HEK293 (cell line): ENCODE measurements at regions not wholly inside any gene's neighbourhood (a gene's known extent, or its start where the extent isn't known, plus 50 kb on each side); places are given as distances from the start of the nearest gene placed in this dataset.
A peak's percentile ranks its signal among the peaks of the same experiment; 100 is the strongest.

ENCODE experiments used
- CTCF ChIA-PET: fragments of 350-600 bp; formaldehyde crosslinking; extraction: SDS; loops from one replicate; lab custom pipeline; 2021; ENCODE audit warnings: antibody characterized with exemption; lab: Yijun Ruan, JAX
- POLR2A ChIA-PET: fragments of 300-600 bp; formaldehyde crosslinking; extraction: SDS; loops from one replicate; lab custom pipeline; 2020; ENCODE audit warnings: antibody characterized with exemption, inconsistent platforms; lab: Yijun Ruan, JAX
- H3K27ac ChIP-seq: fragments of 200-500 bp; sonication (Bioruptor generic); 2 replicates; pipeline ENCODE4 v1.5.1; 2014; ENCODE audit warnings: low read depth, low read length, control low read depth, inconsistent platforms; ENCODE audit errors: extremely low read depth
- H3K36me3 ChIP-seq, 2 experiments: fragments of 200-500 bp in 1 of 2; sonication (Bioruptor generic) in 1 of 2; 1 replicate in 1 of 2; 2 replicates in 1 of 2; pipeline ENCODE4 v1.5.1; 2014 to 2017; ENCODE audit warnings: inconsistent platforms in 2 of 2, low read length in 2 of 2; ENCODE audit not compliant: control insufficient read depth in 2 of 2, insufficient read depth in 1 of 2
- H3K4me1 ChIP-seq: fragments of 200-500 bp; sonication (Bioruptor generic); 2 replicates; pipeline ENCODE4 v1.5.1; 2014; ENCODE audit warnings: mild to moderate bottlenecking, low read length, inconsistent platforms; ENCODE audit not compliant: control insufficient read depth, insufficient read depth
- H3K4me3 ChIP-seq: 2 replicates; pipeline ENCODE4 v1.5.1; 2011; ENCODE audit warnings: low read depth, mild to moderate bottlenecking, control low read depth, low read length, moderate library complexity
- H3K9me3 ChIP-seq: fragments of 200-500 bp; sonication (Bioruptor generic); 2 replicates; pipeline ENCODE4 v1.5.1; 2014; ENCODE audit warnings: low read depth, low read length, inconsistent platforms; ENCODE audit not compliant: control insufficient read depth, insufficient read depth
- CTCF ChIP-seq: fragments of 450-650 bp; formaldehyde crosslinking; IDR thresholded peaks from 2 replicates; pipeline ENCODE4 v1.5.1; 2016; ENCODE audit warnings: missing biosample characterization, missing genetic modification characterization
- EGR2 ChIP-seq: fragments of 450-650 bp; formaldehyde crosslinking; IDR thresholded peaks from 2 replicates; pipeline ENCODE4 v1.5.1; 2016; ENCODE audit warnings: low read depth, missing biosample characterization, missing genetic modification characterization
- SETDB1 ChIP-seq: IDR thresholded peaks from one replicate; pipeline ENCODE4 v1.6.1; 2017; ENCODE audit warnings: mild to moderate bottlenecking, low read length, moderate library complexity, mixed read lengths; ENCODE audit not compliant: insufficient read length
- ZBTB26 ChIP-seq: fragments of 450-650 bp; formaldehyde crosslinking; optimal IDR thresholded peaks from 2 replicates; pipeline ENCODE3; 2016; ENCODE audit warnings: missing biosample characterization, mild to moderate bottlenecking, missing genetic modification characterization
- ZFHX2 ChIP-seq: fragments of 450-650 bp; formaldehyde crosslinking; conservative IDR thresholded peaks from 2 replicates; pipeline ENCODE4 v1.5.1; 2016; ENCODE audit warnings: missing biosample characterization, missing genetic modification characterization
- ZFP3 ChIP-seq: fragments of 450-650 bp; formaldehyde crosslinking; IDR thresholded peaks from 2 replicates; pipeline ENCODE4 v1.5.1; 2016; ENCODE audit warnings: low read depth, missing biosample characterization, missing genetic modification characterization
- ZFP37 ChIP-seq: fragments of 450-650 bp; formaldehyde crosslinking; IDR thresholded peaks from 2 replicates; pipeline ENCODE4 v1.5.1; 2016; ENCODE audit warnings: missing biosample characterization, missing genetic modification characterization
- ZFP41 ChIP-seq: fragments of 450-650 bp; formaldehyde crosslinking; IDR thresholded peaks from 2 replicates; pipeline ENCODE4 v1.5.1; 2016; ENCODE audit warnings: missing biosample characterization, missing genetic modification characterization, borderline replicate concordance
- ZNF211 ChIP-seq: fragments of 450-650 bp; formaldehyde crosslinking; IDR thresholded peaks from 2 replicates; pipeline ENCODE4 v1.5.1; 2016; ENCODE audit warnings: low read depth, missing biosample characterization, missing genetic modification characterization
- ZNF214 ChIP-seq: fragments of 450-650 bp; formaldehyde crosslinking; IDR thresholded peaks from 2 replicates; pipeline ENCODE4 v1.5.1; 2017; ENCODE audit warnings: missing biosample characterization, mild to moderate bottlenecking, missing genetic modification characterization, borderline replicate concordance
- ZNF266 ChIP-seq: fragments of 450-650 bp; formaldehyde crosslinking; IDR thresholded peaks from 2 replicates; pipeline ENCODE4 v1.5.1; 2016; ENCODE audit warnings: missing biosample characterization, missing genetic modification characterization, low read depth
- ZNF335 ChIP-seq: fragments of 450-650 bp; formaldehyde crosslinking; conservative IDR thresholded peaks from 2 replicates; pipeline ENCODE4 v1.5.1; 2016; ENCODE audit warnings: missing biosample characterization, missing genetic modification characterization
- ZNF488 ChIP-seq: fragments of 450-650 bp; formaldehyde crosslinking; IDR thresholded peaks from 2 replicates; pipeline ENCODE4 v1.5.1; 2016; ENCODE audit warnings: missing biosample characterization, missing genetic modification characterization
- ZNF513 ChIP-seq: fragments of 450-650 bp; IDR thresholded peaks from 2 replicates; pipeline ENCODE4 v1.5.1; 2018; ENCODE audit warnings: missing biosample characterization, missing genetic modification characterization
- ZNF544 ChIP-seq: fragments of 450-650 bp; formaldehyde crosslinking; IDR thresholded peaks from 2 replicates; pipeline ENCODE4 v1.5.0; 2017; ENCODE audit warnings: missing biosample characterization, missing genetic modification characterization
- ZNF548 ChIP-seq: fragments of 450-650 bp; formaldehyde crosslinking; IDR thresholded peaks from 2 replicates; pipeline ENCODE4 v1.5.1; 2016; ENCODE audit warnings: missing biosample characterization, missing genetic modification characterization
- ZNF654 ChIP-seq: fragments of 450-650 bp; formaldehyde crosslinking; IDR thresholded peaks from 2 replicates; pipeline ENCODE4 v1.5.1; 2016; ENCODE audit warnings: low read depth, missing biosample characterization, missing genetic modification characterization
- ZNF660 ChIP-seq: fragments of 450-650 bp; IDR thresholded peaks from 2 replicates; pipeline ENCODE4 v1.5.1; 2018; ENCODE audit warnings: missing biosample characterization, mild to moderate bottlenecking, missing genetic modification characterization
- ZNF707 ChIP-seq: fragments of 450-650 bp; formaldehyde crosslinking; IDR thresholded peaks from 2 replicates; pipeline ENCODE4 v1.5.1; 2016; ENCODE audit warnings: missing biosample characterization, missing genetic modification characterization
- ZNF76 ChIP-seq: fragments of 450-650 bp; formaldehyde crosslinking; IDR thresholded peaks from 2 replicates; pipeline ENCODE4; 2016; ENCODE audit warnings: low read depth, missing biosample characterization, missing genetic modification characterization, borderline replicate concordance

DNA sequence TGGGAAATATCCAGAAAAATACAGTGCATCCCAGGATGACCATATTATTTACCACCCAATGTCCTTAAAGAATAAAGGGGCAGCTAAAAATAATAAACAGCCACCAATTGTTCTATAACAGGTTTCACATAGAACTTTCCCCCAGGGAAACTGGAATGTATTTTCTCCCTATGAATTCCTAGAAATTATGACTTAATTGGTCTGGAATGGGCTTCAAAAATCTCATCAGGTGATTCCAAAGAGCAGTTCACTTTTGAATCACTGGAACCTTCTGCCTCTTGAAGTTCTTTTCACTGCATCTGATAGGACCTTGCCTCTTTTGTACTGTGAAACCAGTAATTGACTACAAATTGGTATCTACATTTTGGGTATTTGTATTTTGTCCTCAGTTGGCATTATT lies 119.3 kb downstream of the ZNF330 start (continued):
- TF ChIP-seq ZNF513 (tag by site-specific recombination) (no peak), ZNF335 (tag by site-specific recombination) (no peak), ZNF214 (tag by site-specific recombination) (no peak), ZFP3 (tag by site-specific recombination) (no peak), ZBTB26 (tag by site-specific recombination) (no peak), EGR2 (no peak), ZFP41 (tag by site-specific recombination) (no peak), ZFP37 (tag by site-specific recombination) (no peak), ZNF76 (tag by site-specific recombination) (no peak), SETDB1 (no peak), ZNF707 (tag by site-specific recombination) (no peak)

DNA sequence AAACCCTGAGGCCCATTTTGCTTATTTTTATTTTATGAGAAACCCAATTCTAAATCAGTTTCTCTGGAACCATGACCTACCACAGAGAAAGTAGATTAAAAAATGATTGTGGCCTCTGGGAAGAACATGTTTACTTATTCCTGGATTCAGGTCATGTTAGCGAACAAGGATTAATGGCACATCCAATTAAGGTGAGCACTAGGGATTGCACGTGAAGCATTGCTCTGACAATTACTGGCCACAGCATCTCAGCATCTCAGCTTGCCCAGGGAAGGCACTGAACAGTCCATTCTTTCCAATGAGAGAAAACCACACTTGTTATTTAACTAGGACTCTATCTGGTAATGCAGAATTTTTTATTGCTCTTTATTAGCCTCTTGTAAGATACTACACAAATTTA lies 119.8 kb downstream of the ZNF330 start:
- Histone ChIP-seq H3K4me3 (no peak overlapping the region), H3K9me3 (no peaks in the 10 kb centered on the region), H3K36me3 (no peaks in the 10 kb centered on the region), H3K4me1 (no peaks in the 10 kb centered on the region), H3K27ac (no peak overlapping the region)
- ChIA-PET POLR2A (no interaction called here), CTCF (interaction anchor here (0.5 kb wide), 1 partner anchor 42 kb away, joined by 4 read pairs; no protein-coding TSS in a partner anchor)
- TF ChIP-seq ZNF548 (tag by site-specific recombination) = no peak
- no peak for TF ChIP-seq ZNF544 (tag by site-specific recombination)
- TF ChIP-seq ZNF488 (tag by site-specific recombination) = no peak

DNA sequence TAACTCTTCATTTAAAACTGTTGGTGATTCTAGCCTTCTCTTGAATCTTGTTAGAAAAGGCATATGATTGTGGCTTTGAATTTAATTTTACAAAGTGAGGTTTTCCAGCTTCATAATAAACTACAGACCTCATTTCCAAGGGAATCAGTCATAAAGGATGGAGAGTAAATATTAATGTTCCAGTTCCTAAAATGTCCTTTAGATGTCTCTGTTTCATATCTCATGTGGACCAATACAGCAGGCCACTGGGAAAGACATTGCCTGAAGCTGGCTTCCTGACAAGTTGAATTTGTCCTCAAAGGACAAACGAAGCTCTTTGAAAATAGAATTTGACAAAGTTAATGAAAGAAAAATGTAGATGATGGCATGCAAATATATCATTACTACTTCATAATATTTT lies 125.4 kb downstream of the ZNF330 start:
- CTCF ChIA-PET = interaction anchor here (0.5 to 1.7 kb wide), 11 partner anchors 14 to 367 kb away, joined by 3 to 8 read pairs (median 3); no protein-coding TSS in a partner anchor
- POLR2A ChIA-PET = no interaction called here
- peak; percentile 65 for TF ChIP-seq ZNF654 (tag by site-specific recombination)
- no peak for TF ChIP-seq ZFHX2
- TF ChIP-seq ZNF660 (tag by site-specific recombination) = 0 out of 2 replicates have a peak, but pooled peaks have one; percentile 51
- no peak for TF ChIP-seq ZNF266 (tag by site-specific recombination)
- TF ChIP-seq CTCF (tag by site-specific recombination) = 0 out of 2 replicates have a peak, but pooled peaks have one; percentile 9
- TF ChIP-seq ZNF211 = no peak

More for the DNA sequence above, 125.4 kb downstream of the ZNF330 start:
- Histone ChIP-seq H3K27ac (no peak overlapping the region), H3K36me3 (no peaks in the 10 kb centered on the region), H3K4me3 (no peak overlapping the region), H3K9me3 (no peaks in the 10 kb centered on the region), H3K4me1 (no peaks in the 10 kb centered on the region)
